Neural progenitor cell (in vitro differentiated cells): ENCODE measurements at regions not wholly inside any gene's neighbourhood (a gene's known extent, or its start where the extent isn't known, plus 50 kb on each side); places are given as distances from the start of the nearest gene placed in this dataset.

Source experiments
- EZH2 ChIP-seq: fragments of 200-600 bp; sonication (generic); IDR thresholded peaks from 2 replicates; pipeline ENCODE4 v1.6.1; 2017; ENCODE audit warnings: antibody characterized with exemption, mild to moderate bottlenecking, moderate library complexity
- EZH2phosphoT487 ChIP-seq: fragments of 200-600 bp; sonication (generic); IDR thresholded peaks from 2 replicates; pipeline ENCODE4 v1.6.1; 2017; ENCODE audit warnings: antibody characterized with exemption
- TF ChIP-seq, protein P1 (sequence below): fragments of 200-600 bp; sonication (generic); IDR thresholded peaks from 2 replicates; pipeline ENCODE4 v1.5.1; 2017; ENCODE audit warnings: antibody characterized with exemption, mild to moderate bottlenecking

DNA sequence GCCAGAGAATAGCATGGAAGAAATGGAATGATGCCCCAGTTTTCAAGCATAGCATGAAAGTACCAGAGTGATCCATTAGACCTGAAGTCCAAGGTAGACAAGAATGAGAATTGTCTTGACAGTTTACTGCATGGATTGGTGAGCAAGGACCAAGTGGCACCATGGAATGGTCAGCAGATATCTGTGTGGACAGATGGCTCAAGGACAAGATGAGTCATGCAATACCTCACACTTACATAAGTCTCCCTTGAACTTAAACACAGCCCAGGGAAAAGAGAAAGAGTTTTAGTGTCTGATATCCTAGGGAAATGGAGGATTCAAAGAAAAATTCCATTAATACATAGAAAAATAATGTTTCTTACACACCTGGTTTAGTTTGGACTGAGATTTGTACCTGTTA, 195.2 kb downstream of the MRPL39 start:
- TF ChIP-seq EZH2 (no peak), EZH2phosphoT487 (no peak)
- TF ChIP-seq, protein P1, sequence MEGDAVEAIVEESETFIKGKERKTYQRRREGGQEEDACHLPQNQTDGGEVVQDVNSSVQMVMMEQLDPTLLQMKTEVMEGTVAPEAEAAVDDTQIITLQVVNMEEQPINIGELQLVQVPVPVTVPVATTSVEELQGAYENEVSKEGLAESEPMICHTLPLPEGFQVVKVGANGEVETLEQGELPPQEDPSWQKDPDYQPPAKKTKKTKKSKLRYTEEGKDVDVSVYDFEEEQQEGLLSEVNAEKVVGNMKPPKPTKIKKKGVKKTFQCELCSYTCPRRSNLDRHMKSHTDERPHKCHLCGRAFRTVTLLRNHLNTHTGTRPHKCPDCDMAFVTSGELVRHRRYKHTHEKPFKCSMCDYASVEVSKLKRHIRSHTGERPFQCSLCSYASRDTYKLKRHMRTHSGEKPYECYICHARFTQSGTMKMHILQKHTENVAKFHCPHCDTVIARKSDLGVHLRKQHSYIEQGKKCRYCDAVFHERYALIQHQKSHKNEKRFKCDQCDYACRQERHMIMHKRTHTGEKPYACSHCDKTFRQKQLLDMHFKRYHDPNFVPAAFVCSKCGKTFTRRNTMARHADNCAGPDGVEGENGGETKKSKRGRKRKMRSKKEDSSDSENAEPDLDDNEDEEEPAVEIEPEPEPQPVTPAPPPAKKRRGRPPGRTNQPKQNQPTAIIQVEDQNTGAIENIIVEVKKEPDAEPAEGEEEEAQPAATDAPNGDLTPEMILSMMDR = no peak
